HEK293T (cell line): ENCODE measurements at regions not wholly inside any gene's neighbourhood (a gene's known extent, or its start where the extent isn't known, plus 50 kb on each side); places are given as distances from the start of the nearest gene placed in this dataset.

Experiments
- CTCF ChIA-PET: fragments of 350-600 bp; formaldehyde crosslinking; extraction: SDS; loops from one replicate; lab custom pipeline; 2021; ENCODE audit warnings: antibody characterized with exemption, inconsistent platforms; lab: Yijun Ruan, JAX
- POLR2A ChIA-PET: fragments of 350-600 bp; formaldehyde crosslinking; extraction: SDS; loops from one replicate; lab custom pipeline; 2020; ENCODE audit warnings: antibody characterized with exemption, inconsistent platforms; lab: Yijun Ruan, JAX
- DNase-seq: peaks from one replicate; pipeline ENCODE4 v3.0.0; 2012; ENCODE audit warnings: mixed read lengths; ENCODE audit errors: extremely low spot score
- ARNT ChIP-seq: fragments of 450-650 bp; IDR thresholded peaks from 2 replicates; pipeline ENCODE4 v1.6.1; 2017; ENCODE audit warnings: mild to moderate bottlenecking
- BHLHE40 ChIP-seq: fragments of 450-650 bp; IDR thresholded peaks from 2 replicates; pipeline ENCODE4 v1.6.1; 2016; ENCODE audit warnings: mild to moderate bottlenecking, moderate library complexity, borderline replicate concordance
- CTBP1 ChIP-seq: fragments of 450-650 bp; IDR thresholded peaks from 2 replicates; pipeline ENCODE4 v1.6.1; 2016; ENCODE audit warnings: borderline replicate concordance
- ELF4 ChIP-seq: fragments of 450-650 bp; IDR thresholded peaks from 2 replicates; pipeline ENCODE4 v1.6.1; 2017; ENCODE audit warnings: antibody characterized with exemption
- FOXA1 ChIP-seq: fragments of 450-650 bp; IDR thresholded peaks from 2 replicates; pipeline ENCODE4 v1.6.1; 2016; ENCODE audit warnings: mild to moderate bottlenecking
- FOXK2 ChIP-seq: fragments of 450-650 bp; IDR thresholded peaks from 2 replicates; pipeline ENCODE4 v1.6.1; 2016; ENCODE audit warnings: mild to moderate bottlenecking
- FOXM1 ChIP-seq: fragments of 450-650 bp; IDR thresholded peaks from 2 replicates; pipeline ENCODE4 v1.6.1; 2017; ENCODE audit warnings: mild to moderate bottlenecking, borderline replicate concordance
- HDGF ChIP-seq: fragments of 450-650 bp; IDR thresholded peaks from 2 replicates; pipeline ENCODE4 v1.6.1; 2017; ENCODE audit warnings: antibody characterized with exemption, borderline replicate concordance
- L3MBTL2 ChIP-seq: fragments of 450-650 bp; conservative IDR thresholded peaks from 2 replicates; pipeline ENCODE4 v1.6.1; 2016; ENCODE audit warnings: mild to moderate bottlenecking
- LEF1 ChIP-seq: fragments of 450-650 bp; IDR thresholded peaks from 2 replicates; pipeline ENCODE4 v1.6.1; 2017; ENCODE audit warnings: mild to moderate bottlenecking, borderline replicate concordance
- NFRKB ChIP-seq: fragments of 450-650 bp; IDR thresholded peaks from 2 replicates; pipeline ENCODE4 v1.6.1; 2016; ENCODE audit warnings: mild to moderate bottlenecking, moderate library complexity
- PKNOX1 ChIP-seq: fragments of 450-650 bp; IDR thresholded peaks from 2 replicates; pipeline ENCODE4 v1.6.1; 2016
- SP1 ChIP-seq: fragments of 450-650 bp; IDR thresholded peaks from 2 replicates; pipeline ENCODE4 v1.6.1; 2017
- SUZ12 ChIP-seq: fragments of 450-650 bp; IDR thresholded peaks from 2 replicates; pipeline ENCODE4 v1.6.1; 2016; ENCODE audit warnings: mild to moderate bottlenecking
- TARDBP ChIP-seq: fragments of 450-650 bp; IDR thresholded peaks from 2 replicates; pipeline ENCODE4 v1.6.1; 2016
- ZNF384 ChIP-seq: fragments of 450-650 bp; IDR thresholded peaks from 2 replicates; pipeline ENCODE4 v1.6.1; 2016

GRCh38 chr2:199659207-199659606 is 191.8 kb downstream of the FTCDNL1 start:
- peak; percentile 22 for DNase-seq
- CTCF ChIA-PET = no interaction called here
- POLR2A ChIA-PET = no interaction called here
- TF ChIP-seq BHLHE40 (no peak), FOXA1 (no peak)

GRCh38 chr2:199646439-199646838 is 188.7 kb upstream of the SATB2 start:
- no peak for DNase-seq
- TF ChIP-seq ARNT (no peak), CTBP1 (no peak)
- CTCF ChIA-PET = interaction anchor here (0.6 kb wide), 1 partner anchor 10 kb away, joined by 3 read pairs; no protein-coding TSS in a partner anchor
- POLR2A ChIA-PET = no interaction called here

- TF ChIP-seq SUZ12 = no peak
- TF ChIP-seq FOXM1 = no peak
- no peak for TF ChIP-seq FOXA1
- no peak for TF ChIP-seq BHLHE40
- TF ChIP-seq LEF1 = no peak
- TF ChIP-seq NFRKB = no peak
- TF ChIP-seq SP1 = no peak
- TF ChIP-seq ELF4 = no peak
- no peak for TF ChIP-seq TARDBP
- TF ChIP-seq HDGF = no peak
- no peak for TF ChIP-seq CTBP1
- no peak for TF ChIP-seq FOXK2
- TF ChIP-seq L3MBTL2 = no peak
- no peak for TF ChIP-seq ZNF384
- TF ChIP-seq PKNOX1 = no peak
- TF ChIP-seq ARNT = no peak
- DNase-seq = no peak
- CTCF ChIA-PET = no interaction called here
- POLR2A ChIA-PET = no interaction called here
Measured at GRCh38 chr2:199631129-199631528, 173.4 kb upstream of the SATB2 start.

DNA sequence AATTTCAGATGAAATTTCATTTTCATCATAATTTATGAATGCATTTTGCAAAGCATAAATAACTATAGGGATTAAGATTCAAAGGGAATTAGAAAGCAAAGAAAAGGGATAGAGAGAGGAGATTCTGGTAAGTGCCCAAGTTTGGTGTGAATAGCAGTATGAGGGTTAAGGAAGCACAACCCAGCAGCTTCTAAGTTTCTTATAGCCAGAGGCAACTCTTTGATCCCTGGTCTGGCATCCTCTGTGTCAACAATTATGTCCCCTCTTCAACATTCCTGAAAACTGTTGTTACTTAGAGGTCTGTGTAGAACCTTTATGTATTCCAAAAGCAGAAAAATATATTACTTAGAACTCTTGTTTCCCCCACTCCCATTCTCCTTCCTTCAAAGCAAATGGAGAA is 171.6 kb upstream of the SATB2 start:
- CTCF ChIA-PET = no interaction called here
- DNase-seq = no peak
- TF ChIP-seq FOXK2 = no peak
- no peak for TF ChIP-seq FOXA1
- TF ChIP-seq ELF4 = no peak
- TF ChIP-seq ARNT = no peak
- no peak for TF ChIP-seq LEF1
- no peak for TF ChIP-seq BHLHE40
- TF ChIP-seq PKNOX1 = no peak
- no peak for TF ChIP-seq NFRKB
- TF ChIP-seq ZNF384 = no peak
- TF ChIP-seq FOXM1 = no peak
- TF ChIP-seq L3MBTL2 = no peak
- TF ChIP-seq TARDBP = no peak
- no peak for TF ChIP-seq SUZ12
- POLR2A ChIA-PET = no interaction called here

GRCh38 chr2:199627417-199627816 is 169.7 kb upstream of the SATB2 start:
- ChIA-PET POLR2A (no interaction called here), CTCF (no interaction called here)
- no peak for DNase-seq
- no peak for TF ChIP-seq FOXM1
- no peak for TF ChIP-seq BHLHE40
- no peak for TF ChIP-seq CTBP1
- no peak for TF ChIP-seq SUZ12
- no peak for TF ChIP-seq NFRKB
- TF ChIP-seq PKNOX1 = no peak
- TF ChIP-seq L3MBTL2 = no peak
- no peak for TF ChIP-seq ELF4

GRCh38 chr2:199624958-199625357 is 167.2 kb upstream of the SATB2 start:
- CTCF ChIA-PET = no interaction called here

DNA sequence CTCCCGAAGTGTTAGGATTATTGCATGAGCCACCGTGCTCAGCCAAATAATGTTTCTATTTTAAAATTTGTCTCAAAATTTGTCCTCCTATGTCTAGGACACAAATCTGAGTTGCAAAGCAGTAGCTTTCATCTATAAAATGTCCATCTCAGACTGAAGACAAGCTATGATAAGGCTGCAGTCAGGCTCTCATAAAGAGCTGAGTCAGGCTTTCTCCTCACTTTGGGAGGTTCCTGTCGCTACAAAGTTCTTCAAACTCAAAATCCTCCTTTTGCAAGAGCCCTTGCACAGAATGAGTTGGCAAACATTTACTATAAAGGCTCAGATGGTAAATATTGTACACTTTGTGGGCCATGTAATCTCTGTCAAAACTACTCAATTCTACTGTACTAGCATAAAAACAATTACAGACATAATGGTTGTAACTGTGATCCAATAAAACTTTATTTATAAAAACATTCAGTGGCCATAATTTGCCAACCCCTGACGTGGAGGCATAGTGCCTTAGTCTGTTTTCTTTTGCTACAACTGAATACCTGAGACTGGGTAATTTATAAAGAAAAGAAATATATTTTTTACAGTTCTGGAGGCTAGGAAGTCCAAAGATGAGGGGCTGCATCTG is 154.9 kb upstream of the SATB2 start:
- ChIA-PET POLR2A (no interaction called here), CTCF (no interaction called here)
- DNase-seq = no peak
- TF ChIP-seq HDGF (no peak), ARNT (no peak), NFRKB (no peak), CTBP1 (no peak), SP1 (no peak), BHLHE40 (no peak), TARDBP (no peak), FOXA1 (no peak), FOXK2 (no peak), ELF4 (no peak), L3MBTL2 (no peak), FOXM1 (no peak), SUZ12 (no peak), LEF1 (no peak), ZNF384 (no peak), PKNOX1 (no peak)

More at GRCh38 chr2:199624958-199625357, 167.2 kb upstream of the SATB2 start:
- no peak for TF ChIP-seq ELF4
- TF ChIP-seq FOXK2 = no peak
- no peak for TF ChIP-seq L3MBTL2
- TF ChIP-seq HDGF = no peak
- TF ChIP-seq CTBP1 = no peak
- DNase-seq = no peak
- POLR2A ChIA-PET = no interaction called here
